ENCODE measurements at regions not wholly inside any gene's neighbourhood (a gene's known extent, or its start where the extent isn't known, plus 50 kb on each side); places are given as distances from the start of the nearest gene placed in this dataset.

- Histone ChIP-seq H3K4me2 (ENCODE audit: insufficient read depth, low read length, poor library complexity, severe bottlenecking) (no peak overlapping the region), H3K79me1 (ENCODE audit: low read depth, low read length) (no peaks in the 10 kb centered on the region), H2BK5ac (ENCODE audit: low read length) (no peak overlapping the region), H2BK12ac (ENCODE audit: low read length) (no peak overlapping the region), H3K36me3 (replicated peaks in 1 of 2; ENCODE audit: control insufficient read depth in 2 of 2, insufficient read depth in 2 of 2, low read length in 2 of 2) (no peaks in the 10 kb centered on the region), H2AFZ (ENCODE audit: low read length) (no peak overlapping the region), H3K14ac (ENCODE audit: low read length) (no peak overlapping the region), H3K4me1 (ENCODE audit: control insufficient read depth in 2 of 2, insufficient read depth in 1 of 2, low read depth in 1 of 2, low read length in 2 of 2) (peaks cover 0 to 2% of the 10 kb centered on the region in 2 donors), H2AK5ac (ENCODE audit: low read depth, low read length) (no peak overlapping the region), H3K27ac (replicated peaks; ENCODE audit: low read length) (no peak overlapping the region), H3K4me3 (ENCODE audit: low read length in 2 of 2) (no peak overlapping the region), H3K4ac (ENCODE audit: low read length) (no peak overlapping the region), H3K18ac (ENCODE audit: low read length) (no peak overlapping the region), H3K9me3 (replicated peaks in 1 of 2; ENCODE audit: control insufficient read depth in 2 of 2, insufficient read depth in 1 of 2, low read depth in 1 of 2, low read length in 2 of 2) (no peaks in the 10 kb centered on the region), H3K9ac (ENCODE audit: low read depth, low read length, poor library complexity) (no peak overlapping the region), H4K91ac (ENCODE audit: low read depth, low read length, poor library complexity) (no peak overlapping the region), H3K23ac (ENCODE audit: low read depth, low read length, poor library complexity) (no peak overlapping the region), H3K27me3 (ENCODE audit: control insufficient read depth in 3 of 3, insufficient read depth in 3 of 3, low read depth in 1 of 3, low read length in 3 of 3) (no peaks in the 10 kb centered on the region), H4K8ac (ENCODE audit: low read depth, low read length) (no peak overlapping the region), H2BK15ac (ENCODE audit: low read length) (no peak overlapping the region), H2BK120ac (ENCODE audit: low read depth, low read length) (no peak overlapping the region)
- no peak for DNase-seq (ENCODE audit: low spot score)
- no CpG with 5 or more reads among the region's 3 CpGs for WGBS, 2 donors (ENCODE audit: extremely low coverage in 2 of 2, insufficient read length in 2 of 2, insufficient replicate concordance in 1 of 2)
These were observed 543.1 kb downstream of the TLE1 start for GRCh38 chr9:81146241-81146640.

GRCh38 chr9:81145331-81145963 is 543.9 kb downstream of the TLE1 start:
- H3K23ac ChIP-seq (ENCODE audit: low read depth, low read length, poor library complexity) = no peak overlapping the region
- peaks cover 0 to 2% of the 10 kb centered on the region in 2 donors for H3K4me1 ChIP-seq (ENCODE audit: control insufficient read depth in 2 of 2, insufficient read depth in 1 of 2, low read depth in 1 of 2, low read length in 2 of 2)
- no peak overlapping the region for H3K4me3 ChIP-seq (ENCODE audit: low read length in 2 of 2)
- H2AK5ac ChIP-seq (ENCODE audit: low read depth, low read length) = no peak overlapping the region
- H3K9me3 ChIP-seq (replicated peaks in 1 of 2; ENCODE audit: control insufficient read depth in 2 of 2, insufficient read depth in 1 of 2, low read depth in 1 of 2, low read length in 2 of 2) = no peaks in the 10 kb centered on the region
- H2BK15ac ChIP-seq (ENCODE audit: low read length) = no peak overlapping the region
- no peak overlapping the region for H4K91ac ChIP-seq (ENCODE audit: low read depth, low read length, poor library complexity)
- H3K36me3 ChIP-seq (replicated peaks in 1 of 2; ENCODE audit: control insufficient read depth in 2 of 2, insufficient read depth in 2 of 2, low read length in 2 of 2) = no peaks in the 10 kb centered on the region
- no peak overlapping the region for H3K4me2 ChIP-seq (ENCODE audit: insufficient read depth, low read length, poor library complexity, severe bottlenecking)
- no peak overlapping the region for H2AFZ ChIP-seq (ENCODE audit: low read length)
- no peak for DNase-seq (ENCODE audit: low spot score)
- no peak overlapping the region for H3K4ac ChIP-seq (ENCODE audit: low read length)
- H3K27me3 ChIP-seq (ENCODE audit: control insufficient read depth in 3 of 3, insufficient read depth in 3 of 3, low read depth in 1 of 3, low read length in 3 of 3) = no peaks in the 10 kb centered on the region
- no peak overlapping the region for H2BK12ac ChIP-seq (ENCODE audit: low read length)
- no peak overlapping the region for H3K18ac ChIP-seq (ENCODE audit: low read length)
- no peak overlapping the region for H3K14ac ChIP-seq (ENCODE audit: low read length)
- H2BK120ac ChIP-seq (ENCODE audit: low read depth, low read length) = no peak overlapping the region
- no peak overlapping the region for H3K9ac ChIP-seq (ENCODE audit: low read depth, low read length, poor library complexity)
- WGBS, 2 donors (ENCODE audit: extremely low coverage in 2 of 2, insufficient read length in 2 of 2, insufficient replicate concordance in 1 of 2) = no CpG with 5 or more reads among the region's 10 CpGs
- no peaks in the 10 kb centered on the region for H3K79me1 ChIP-seq (ENCODE audit: low read depth, low read length)
- no peak overlapping the region for H4K8ac ChIP-seq (ENCODE audit: low read depth, low read length)
- no peak overlapping the region for H3K27ac ChIP-seq (replicated peaks; ENCODE audit: low read length)
- H2BK5ac ChIP-seq (ENCODE audit: low read length) = no peak overlapping the region

DNA sequence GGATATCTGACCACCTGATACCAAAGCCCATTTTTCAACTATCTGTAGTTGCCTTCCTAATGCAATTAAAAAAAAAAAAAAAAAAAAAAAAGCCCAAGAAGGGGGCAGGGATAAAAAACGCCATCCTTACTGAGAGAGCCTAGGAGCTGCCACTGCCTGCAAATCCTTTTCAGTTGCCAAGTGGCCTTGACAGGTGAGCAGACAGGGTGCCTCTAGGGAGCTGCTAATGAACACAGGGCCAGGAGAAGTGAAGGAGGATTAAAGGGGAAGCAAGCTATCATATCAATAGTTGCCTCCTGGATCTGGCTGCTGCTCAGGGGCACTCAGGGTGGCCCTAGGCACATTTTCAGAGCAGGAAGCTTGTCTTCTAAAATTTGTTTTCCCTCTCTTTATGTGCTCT is 547.4 kb downstream of the TLE1 start:
- Histone ChIP-seq H3K23ac (ENCODE audit: low read depth, low read length, poor library complexity) (no peak overlapping the region), H3K4me1 (ENCODE audit: control insufficient read depth in 2 of 2, insufficient read depth in 1 of 2, low read depth in 1 of 2, low read length in 2 of 2) (no peaks in the 10 kb centered on the region), H4K8ac (ENCODE audit: low read depth, low read length) (no peak overlapping the region), H3K9ac (ENCODE audit: low read depth, low read length, poor library complexity) (no peak overlapping the region), H2BK5ac (ENCODE audit: low read length) (no peak overlapping the region), H2BK15ac (ENCODE audit: low read length) (no peak overlapping the region), H2BK12ac (ENCODE audit: low read length) (no peak overlapping the region), H3K27ac (replicated peaks; ENCODE audit: low read length) (no peak overlapping the region), H3K14ac (ENCODE audit: low read length) (no peak overlapping the region), H3K4me2 (ENCODE audit: insufficient read depth, low read length, poor library complexity, severe bottlenecking) (no peak overlapping the region), H3K9me3 (replicated peaks in 1 of 2; ENCODE audit: control insufficient read depth in 2 of 2, insufficient read depth in 1 of 2, low read depth in 1 of 2, low read length in 2 of 2) (no peaks in the 10 kb centered on the region), H2AFZ (ENCODE audit: low read length) (no peak overlapping the region), H3K36me3 (replicated peaks in 1 of 2; ENCODE audit: control insufficient read depth in 2 of 2, insufficient read depth in 2 of 2, low read length in 2 of 2) (no peaks in the 10 kb centered on the region), H4K91ac (ENCODE audit: low read depth, low read length, poor library complexity) (no peak overlapping the region), H3K4ac (ENCODE audit: low read length) (no peak overlapping the region), H2BK120ac (ENCODE audit: low read depth, low read length) (no peak overlapping the region), H2AK5ac (ENCODE audit: low read depth, low read length) (no peak overlapping the region), H3K27me3 (ENCODE audit: control insufficient read depth in 3 of 3, insufficient read depth in 3 of 3, low read depth in 1 of 3, low read length in 3 of 3) (no peaks in the 10 kb centered on the region), H3K79me1 (ENCODE audit: low read depth, low read length) (no peaks in the 10 kb centered on the region), H3K18ac (ENCODE audit: low read length) (no peak overlapping the region), H3K4me3 (ENCODE audit: low read length in 2 of 2) (no peak overlapping the region)
- no peak for DNase-seq (ENCODE audit: low spot score)
- no CpG with 5 or more reads among the region's 1 CpG for WGBS, 2 donors (ENCODE audit: extremely low coverage in 2 of 2, insufficient read length in 2 of 2, insufficient replicate concordance in 1 of 2)

GRCh38 chr9:81137976-81138568 is 551.3 kb downstream of the TLE1 start:
- H3K4me1 ChIP-seq (ENCODE audit: control insufficient read depth in 2 of 2, insufficient read depth in 1 of 2, low read depth in 1 of 2, low read length in 2 of 2) = no peaks in the 10 kb centered on the region
- no peak overlapping the region for H3K14ac ChIP-seq (ENCODE audit: low read length)
- WGBS, 2 donors (ENCODE audit: extremely low coverage in 2 of 2, insufficient read length in 2 of 2, insufficient replicate concordance in 1 of 2) = no CpG with 5 or more reads among the region's 2 CpGs
- H2AK5ac ChIP-seq (ENCODE audit: low read depth, low read length) = no peak overlapping the region
- no peak overlapping the region for H3K27ac ChIP-seq (replicated peaks; ENCODE audit: low read length)
- no peaks in the 10 kb centered on the region for H3K27me3 ChIP-seq (ENCODE audit: control insufficient read depth in 3 of 3, insufficient read depth in 3 of 3, low read depth in 1 of 3, low read length in 3 of 3)
- H2BK12ac ChIP-seq (ENCODE audit: low read length) = no peak overlapping the region
- H3K4me3 ChIP-seq (ENCODE audit: low read length in 2 of 2) = no peak overlapping the region
- H4K91ac ChIP-seq (ENCODE audit: low read depth, low read length, poor library complexity) = no peak overlapping the region
- no peak overlapping the region for H2AFZ ChIP-seq (ENCODE audit: low read length)
- no peak overlapping the region for H4K8ac ChIP-seq (ENCODE audit: low read depth, low read length)
- no peak overlapping the region for H3K23ac ChIP-seq (ENCODE audit: low read depth, low read length, poor library complexity)
- H3K4ac ChIP-seq (ENCODE audit: low read length) = no peak overlapping the region
- H3K4me2 ChIP-seq (ENCODE audit: insufficient read depth, low read length, poor library complexity, severe bottlenecking) = no peak overlapping the region
- H2BK5ac ChIP-seq (ENCODE audit: low read length) = no peak overlapping the region
- no peak for DNase-seq (ENCODE audit: low spot score)
- no peaks in the 10 kb centered on the region for H3K36me3 ChIP-seq (replicated peaks in 1 of 2; ENCODE audit: control insufficient read depth in 2 of 2, insufficient read depth in 2 of 2, low read length in 2 of 2)
- no peak overlapping the region for H2BK15ac ChIP-seq (ENCODE audit: low read length)
- no peak overlapping the region for H2BK120ac ChIP-seq (ENCODE audit: low read depth, low read length)
- H3K18ac ChIP-seq (ENCODE audit: low read length) = no peak overlapping the region
- no peaks in the 10 kb centered on the region for H3K9me3 ChIP-seq (replicated peaks in 1 of 2; ENCODE audit: control insufficient read depth in 2 of 2, insufficient read depth in 1 of 2, low read depth in 1 of 2, low read length in 2 of 2)
- no peaks in the 10 kb centered on the region for H3K79me1 ChIP-seq (ENCODE audit: low read depth, low read length)
- H3K9ac ChIP-seq (ENCODE audit: low read depth, low read length, poor library complexity) = no peak overlapping the region
